K562 (cell line): ENCODE measurements at regions not wholly inside any gene's neighbourhood (a gene's known extent, or its start where the extent isn't known, plus 50 kb on each side); places are given as distances from the start of the nearest gene placed in this dataset.

ENCODE experiments used
- CHCHD3 ChIP-seq: fragments of 250-450 bp; sonication (Bioruptor Pico); IDR thresholded peaks from 2 replicates; pipeline ENCODE4 v2.1.2; 2022; ENCODE audit warnings: mild to moderate bottlenecking
- EGR1 ChIP-seq: fragments of 450-650 bp; conservative IDR thresholded peaks from 2 replicates; pipeline ENCODE4 v1.6.1; 2017; ENCODE audit warnings: mild to moderate bottlenecking
- FOXK2 ChIP-seq, 2 experiments: fragments of 450-650 bp; IDR thresholded peaks in 1 of 2; conservative IDR thresholded peaks in 1 of 2; 2 replicates each; pipeline ENCODE4 v1.6.1; 2016; ENCODE audit warnings: low read depth in 2 of 2, mild to moderate bottlenecking in 1 of 2
- MTF1 ChIP-seq: fragments of 250-450 bp; sonication (Bioruptor Pico); IDR thresholded peaks from 2 replicates; pipeline ENCODE4 v1.9.0; 2021; ENCODE audit warnings: moderate library complexity, mild to moderate bottlenecking, inconsistent platforms, borderline replicate concordance
- NFE2L1 ChIP-seq: fragments of 450-650 bp; IDR thresholded peaks from 2 replicates; pipeline ENCODE4 v1.6.1; 2016; ENCODE audit warnings: missing genetic modification characterization, low read depth, mild to moderate bottlenecking, missing compliant biosample characterization, moderate library complexity, borderline replicate concordance
- RFX5 ChIP-seq: IDR thresholded peaks from 2 replicates; pipeline ENCODE4 v1.6.1; 2011; ENCODE audit warnings: low read depth, mild to moderate bottlenecking, improper control_type of control experiment, low read length
- TCF7L2 ChIP-seq: fragments of 150-350 bp; IDR thresholded peaks from 2 replicates; pipeline ENCODE4 v1.6.1; 2016; ENCODE audit warnings: low read depth, mild to moderate bottlenecking, low read length, moderate library complexity
- TF ChIP-seq, protein P1 (sequence below), 3 experiments: IDR thresholded peaks in 2 of 3; conservative IDR thresholded peaks in 1 of 3; 2 replicates each; pipeline ENCODE4 v1.5.1; 2011 to 2012; ENCODE audit warnings: low read length in 3 of 3, mild to moderate bottlenecking in 3 of 3, control low read depth in 2 of 3, improper control_type of control experiment in 1 of 3, inconsistent platforms in 1 of 3, low read depth in 1 of 3, mixed read lengths in 1 of 3, moderate library complexity in 1 of 3; ENCODE audit not compliant: insufficient read depth in 2 of 3
- TF ChIP-seq, protein P2 (sequence below): sonication (generic); formaldehyde crosslinking; IDR thresholded peaks from 2 replicates; pipeline ENCODE4 v1.8.0; 2022; ENCODE audit warnings: mild to moderate bottlenecking, missing genetic modification reagents, borderline replicate concordance

DNA sequence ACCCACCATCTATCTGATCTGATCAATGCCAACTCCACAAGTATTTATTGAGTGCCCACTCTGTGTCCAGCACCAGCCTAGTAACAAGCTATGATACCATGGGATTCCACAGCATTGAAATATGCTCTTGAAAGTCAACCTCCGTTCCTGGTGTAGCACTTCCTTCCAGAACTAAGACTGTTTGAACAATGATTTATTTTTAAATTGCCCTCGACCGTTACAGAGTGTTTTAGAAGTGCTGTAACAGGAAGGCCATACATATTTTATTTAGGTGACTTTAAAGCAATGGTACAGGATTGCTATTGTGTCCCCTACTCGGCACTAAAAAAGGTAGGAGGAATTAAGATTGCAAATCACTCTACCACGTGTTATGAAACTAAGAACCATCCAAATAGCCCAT lies 225.6 kb downstream of the TEX36 start:
- TF ChIP-seq NFE2L1 (no peak), EGR1 (no peak), MTF1 (CRISPR knock-in tag) (no peak), TCF7L2 (no peak), CHCHD3 (no peak), FOXK2 (conservative IDR thresholded peaks at IDR 0.05 in 1 of 2, IDR thresholded peaks at IDR 0.05 in 1 of 2; ENCODE audit: low read depth in 2 of 2) (no peak), RFX5 (no peak)
- TF ChIP-seq, protein P1, sequence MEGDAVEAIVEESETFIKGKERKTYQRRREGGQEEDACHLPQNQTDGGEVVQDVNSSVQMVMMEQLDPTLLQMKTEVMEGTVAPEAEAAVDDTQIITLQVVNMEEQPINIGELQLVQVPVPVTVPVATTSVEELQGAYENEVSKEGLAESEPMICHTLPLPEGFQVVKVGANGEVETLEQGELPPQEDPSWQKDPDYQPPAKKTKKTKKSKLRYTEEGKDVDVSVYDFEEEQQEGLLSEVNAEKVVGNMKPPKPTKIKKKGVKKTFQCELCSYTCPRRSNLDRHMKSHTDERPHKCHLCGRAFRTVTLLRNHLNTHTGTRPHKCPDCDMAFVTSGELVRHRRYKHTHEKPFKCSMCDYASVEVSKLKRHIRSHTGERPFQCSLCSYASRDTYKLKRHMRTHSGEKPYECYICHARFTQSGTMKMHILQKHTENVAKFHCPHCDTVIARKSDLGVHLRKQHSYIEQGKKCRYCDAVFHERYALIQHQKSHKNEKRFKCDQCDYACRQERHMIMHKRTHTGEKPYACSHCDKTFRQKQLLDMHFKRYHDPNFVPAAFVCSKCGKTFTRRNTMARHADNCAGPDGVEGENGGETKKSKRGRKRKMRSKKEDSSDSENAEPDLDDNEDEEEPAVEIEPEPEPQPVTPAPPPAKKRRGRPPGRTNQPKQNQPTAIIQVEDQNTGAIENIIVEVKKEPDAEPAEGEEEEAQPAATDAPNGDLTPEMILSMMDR (IDR thresholded peaks at IDR 0.05 in 2 of 3, conservative IDR thresholded peaks at IDR 0.05 in 1 of 3; ENCODE audit: insufficient read depth in 2 of 3, low read depth in 1 of 3, low read length in 3 of 3) = no peak
- TF ChIP-seq, protein P2, sequence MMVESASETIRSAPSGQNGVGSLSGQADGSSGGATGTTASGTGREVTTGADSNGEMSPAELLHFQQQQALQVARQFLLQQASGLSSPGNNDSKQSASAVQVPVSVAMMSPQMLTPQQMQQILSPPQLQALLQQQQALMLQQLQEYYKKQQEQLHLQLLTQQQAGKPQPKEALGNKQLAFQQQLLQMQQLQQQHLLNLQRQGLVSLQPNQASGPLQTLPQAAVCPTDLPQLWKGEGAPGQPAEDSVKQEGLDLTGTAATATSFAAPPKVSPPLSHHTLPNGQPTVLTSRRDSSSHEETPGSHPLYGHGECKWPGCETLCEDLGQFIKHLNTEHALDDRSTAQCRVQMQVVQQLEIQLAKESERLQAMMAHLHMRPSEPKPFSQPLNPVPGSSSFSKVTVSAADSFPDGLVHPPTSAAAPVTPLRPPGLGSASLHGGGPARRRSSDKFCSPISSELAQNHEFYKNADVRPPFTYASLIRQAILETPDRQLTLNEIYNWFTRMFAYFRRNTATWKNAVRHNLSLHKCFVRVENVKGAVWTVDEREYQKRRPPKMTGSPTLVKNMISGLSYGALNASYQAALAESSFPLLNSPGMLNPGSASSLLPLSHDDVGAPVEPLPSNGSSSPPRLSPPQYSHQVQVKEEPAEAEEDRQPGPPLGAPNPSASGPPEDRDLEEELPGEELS (CRISPR knock-in tag) = no peak
